ENCODE measurements at regions not wholly inside any gene's neighbourhood (a gene's known extent, or its start where the extent isn't known, plus 50 kb on each side); places are given as distances from the start of the nearest gene placed in this dataset.

GRCh38 chr17:12227547-12227946, 206.9 kb downstream of the MAP2K4 start:
- POLR2A ChIA-PET, result no interaction called here
- peaks cover 1% of the 10 kb centered on the region; the same call in 1 of the 2 replicates for H3K27me3 Mint-ChIP-seq (ENCODE audit: low read depth)
- no peak overlapping the region for H3K4me3 Mint-ChIP-seq
- CTCF ChIA-PET, result no interaction called here
- DNase-seq (ENCODE audit: low spot score), result no peak
- H3K27ac Mint-ChIP-seq, result no peak overlapping the region
- H3K4me1 Mint-ChIP-seq, result peaks cover 8% of the 10 kb centered on the region
- TF ChIP-seq ATF3 (CRISPR knock-in tag; conservative IDR thresholded peaks at IDR 0.05), result no peak
- TF ChIP-seq CBFB (CRISPR knock-in tag; IDR thresholded peaks at IDR 0.05; ENCODE audit: low read depth), result no peak
- no peak for TF ChIP-seq ZNF317 (CRISPR knock-in tag; IDR thresholded peaks at IDR 0.05; ENCODE audit: borderline replicate concordance, low read depth)
- no peak for TF ChIP-seq ZNF396 (CRISPR knock-in tag; IDR thresholded peaks at IDR 0.05; ENCODE audit: borderline replicate concordance)
- TF ChIP-seq, protein P1, sequence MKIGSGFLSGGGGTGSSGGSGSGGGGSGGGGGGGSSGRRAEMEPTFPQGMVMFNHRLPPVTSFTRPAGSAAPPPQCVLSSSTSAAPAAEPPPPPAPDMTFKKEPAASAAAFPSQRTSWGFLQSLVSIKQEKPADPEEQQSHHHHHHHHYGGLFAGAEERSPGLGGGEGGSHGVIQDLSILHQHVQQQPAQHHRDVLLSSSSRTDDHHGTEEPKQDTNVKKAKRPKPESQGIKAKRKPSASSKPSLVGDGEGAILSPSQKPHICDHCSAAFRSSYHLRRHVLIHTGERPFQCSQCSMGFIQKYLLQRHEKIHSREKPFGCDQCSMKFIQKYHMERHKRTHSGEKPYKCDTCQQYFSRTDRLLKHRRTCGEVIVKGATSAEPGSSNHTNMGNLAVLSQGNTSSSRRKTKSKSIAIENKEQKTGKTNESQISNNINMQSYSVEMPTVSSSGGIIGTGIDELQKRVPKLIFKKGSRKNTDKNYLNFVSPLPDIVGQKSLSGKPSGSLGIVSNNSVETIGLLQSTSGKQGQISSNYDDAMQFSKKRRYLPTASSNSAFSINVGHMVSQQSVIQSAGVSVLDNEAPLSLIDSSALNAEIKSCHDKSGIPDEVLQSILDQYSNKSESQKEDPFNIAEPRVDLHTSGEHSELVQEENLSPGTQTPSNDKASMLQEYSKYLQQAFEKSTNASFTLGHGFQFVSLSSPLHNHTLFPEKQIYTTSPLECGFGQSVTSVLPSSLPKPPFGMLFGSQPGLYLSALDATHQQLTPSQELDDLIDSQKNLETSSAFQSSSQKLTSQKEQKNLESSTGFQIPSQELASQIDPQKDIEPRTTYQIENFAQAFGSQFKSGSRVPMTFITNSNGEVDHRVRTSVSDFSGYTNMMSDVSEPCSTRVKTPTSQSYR (CRISPR knock-in tag; IDR thresholded peaks at IDR 0.05), result no peak
- no peak for TF ChIP-seq RELA (CRISPR knock-in tag; IDR thresholded peaks at IDR 0.05; ENCODE audit: borderline replicate concordance)
- no peak for TF ChIP-seq AR (CRISPR knock-in tag; IDR thresholded peaks at IDR 0.05)
- TF ChIP-seq ARID4B (CRISPR knock-in tag; IDR thresholded peaks at IDR 0.05; ENCODE audit: borderline replicate concordance), result no peak
- TF ChIP-seq IRF1 (CRISPR knock-in tag; IDR thresholded peaks at IDR 0.05), result no peak
- TF ChIP-seq, protein P2, sequence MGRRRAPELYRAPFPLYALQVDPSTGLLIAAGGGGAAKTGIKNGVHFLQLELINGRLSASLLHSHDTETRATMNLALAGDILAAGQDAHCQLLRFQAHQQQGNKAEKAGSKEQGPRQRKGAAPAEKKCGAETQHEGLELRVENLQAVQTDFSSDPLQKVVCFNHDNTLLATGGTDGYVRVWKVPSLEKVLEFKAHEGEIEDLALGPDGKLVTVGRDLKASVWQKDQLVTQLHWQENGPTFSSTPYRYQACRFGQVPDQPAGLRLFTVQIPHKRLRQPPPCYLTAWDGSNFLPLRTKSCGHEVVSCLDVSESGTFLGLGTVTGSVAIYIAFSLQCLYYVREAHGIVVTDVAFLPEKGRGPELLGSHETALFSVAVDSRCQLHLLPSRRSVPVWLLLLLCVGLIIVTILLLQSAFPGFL (CRISPR knock-in tag; IDR thresholded peaks at IDR 0.05; ENCODE audit: borderline replicate concordance), result no peak
- TF ChIP-seq ZBTB21 (CRISPR knock-in tag; IDR thresholded peaks at IDR 0.05; ENCODE audit: borderline replicate concordance), result no peak
- TF ChIP-seq ZNF425 (CRISPR knock-in tag; conservative IDR thresholded peaks at IDR 0.05), result no peak
- H3K9me3 Mint-ChIP-seq, result peaks cover 7% of the 10 kb centered on the region
- no peak for ATAC-seq
- no peaks in the 10 kb centered on the region for H3K36me3 Mint-ChIP-seq

All from WTC11 (cell line).